Activated naive CD4-positive, alpha-beta T cell treated with anti-CD3 and anti-CD28 coated beads, Interleukin-2, amount 10 ng/mL, durations not matched to agents 7 days and 5 days (primary cell): ENCODE measurements at regions not wholly inside any gene's neighbourhood (a gene's known extent, or its start where the extent isn't known, plus 50 kb on each side); places are given as distances from the start of the nearest gene placed in this dataset.

Source experiments
- CTCF ChIA-PET: fragments of 350-600 bp; sonication (Branson Sonifier 250); formaldehyde crosslinking; loops from one replicate; lab custom pipeline; 2021; ENCODE audit warnings: antibody characterized with exemption; lab: Charles Lee
- DNase-seq: peaks from one replicate; pipeline ENCODE4 v3.0.0-alpha.2; 2020
- H3K27ac Mint-ChIP-seq: one replicate; pipeline ENCODE4 v1.8.0; 2021; ENCODE audit warnings: mild to moderate bottlenecking, moderate library complexity, mixed read lengths
- H3K27me3 Mint-ChIP-seq: one replicate; pipeline ENCODE4 v1.8.0; 2021; ENCODE audit warnings: mild to moderate bottlenecking, mixed read lengths
- H3K36me3 Mint-ChIP-seq: one replicate; pipeline ENCODE4 v1.8.0; 2021; ENCODE audit warnings: mixed read lengths
- H3K4me1 Mint-ChIP-seq: one replicate; pipeline ENCODE4 v1.8.0; 2021; ENCODE audit warnings: mixed read lengths
- H3K4me3 Mint-ChIP-seq: one replicate; pipeline ENCODE4 v1.8.0; 2021; ENCODE audit warnings: mild to moderate bottlenecking, moderate library complexity, mixed read lengths
- H3K9me3 Mint-ChIP-seq: one replicate; pipeline ENCODE4 v1.8.0; 2021; ENCODE audit warnings: mixed read lengths

GRCh38 chr2:154934213-154934612, 235.7 kb downstream of the KCNJ3 start:
- CTCF ChIA-PET, result no interaction called here
- peaks cover 3% of the 10 kb centered on the region for H3K9me3 Mint-ChIP-seq
- no peak overlapping the region for H3K4me3 Mint-ChIP-seq
- no peaks in the 10 kb centered on the region for H3K36me3 Mint-ChIP-seq
- DNase-seq, result no peak
- H3K27me3 Mint-ChIP-seq, result no peaks in the 10 kb centered on the region
- no peak overlapping the region for H3K27ac Mint-ChIP-seq
- no peaks in the 10 kb centered on the region for H3K4me1 Mint-ChIP-seq

- no peaks in the 10 kb centered on the region for H3K27me3 Mint-ChIP-seq
- no peak overlapping the region for H3K4me3 Mint-ChIP-seq
- no peaks in the 10 kb centered on the region for H3K4me1 Mint-ChIP-seq
- H3K36me3 Mint-ChIP-seq, result no peaks in the 10 kb centered on the region
- CTCF ChIA-PET, result no interaction called here
- DNase-seq, result no peak
- H3K9me3 Mint-ChIP-seq, result no peaks in the 10 kb centered on the region
- no peak overlapping the region for H3K27ac Mint-ChIP-seq
Observed at GRCh38 chr2:154924531-154924930, 226.0 kb downstream of the KCNJ3 start.

GRCh38 chr2:154914561-154914960, 216.1 kb downstream of the KCNJ3 start:
- H3K4me1 Mint-ChIP-seq, result no peaks in the 10 kb centered on the region

GRCh38 chr2:154912215-154912614, 213.7 kb downstream of the KCNJ3 start:
- no peaks in the 10 kb centered on the region for H3K4me1 Mint-ChIP-seq
- no peaks in the 10 kb centered on the region for H3K9me3 Mint-ChIP-seq
- no peak overlapping the region for H3K4me3 Mint-ChIP-seq
- no peaks in the 10 kb centered on the region for H3K36me3 Mint-ChIP-seq
- DNase-seq, result no peak
- no peaks in the 10 kb centered on the region for H3K27me3 Mint-ChIP-seq
- no peak overlapping the region for H3K27ac Mint-ChIP-seq
- CTCF ChIA-PET, result no interaction called here

More at GRCh38 chr2:154914561-154914960, 216.1 kb downstream of the KCNJ3 start:
- no peaks in the 10 kb centered on the region for H3K9me3 Mint-ChIP-seq
- no peaks in the 10 kb centered on the region for H3K36me3 Mint-ChIP-seq
- no peaks in the 10 kb centered on the region for H3K27me3 Mint-ChIP-seq
- no peak for DNase-seq
- CTCF ChIA-PET, result no interaction called here
- H3K4me3 Mint-ChIP-seq, result no peak overlapping the region
- no peak overlapping the region for H3K27ac Mint-ChIP-seq

GRCh38 chr2:154911729-154912128, 213.2 kb downstream of the KCNJ3 start:
- no peaks in the 10 kb centered on the region for H3K36me3 Mint-ChIP-seq
- H3K27me3 Mint-ChIP-seq, result no peaks in the 10 kb centered on the region
- H3K9me3 Mint-ChIP-seq, result no peaks in the 10 kb centered on the region
- H3K27ac Mint-ChIP-seq, result no peak overlapping the region
- no peak for DNase-seq
- no peak overlapping the region for H3K4me3 Mint-ChIP-seq
- no peaks in the 10 kb centered on the region for H3K4me1 Mint-ChIP-seq
- CTCF ChIA-PET, result no interaction called here

GRCh38 chr2:154910701-154911100, 212.2 kb downstream of the KCNJ3 start:
- no peak for DNase-seq
- Mint-ChIP-seq H3K27me3 (no peaks in the 10 kb centered on the region), H3K4me3 (no peak overlapping the region), H3K27ac (no peak overlapping the region), H3K36me3 (no peaks in the 10 kb centered on the region), H3K9me3 (no peaks in the 10 kb centered on the region), H3K4me1 (no peaks in the 10 kb centered on the region)
- CTCF ChIA-PET, result no interaction called here

GRCh38 chr2:154908327-154908726, 209.8 kb downstream of the KCNJ3 start:
- Mint-ChIP-seq H3K27me3 (no peaks in the 10 kb centered on the region), H3K27ac (no peak overlapping the region), H3K9me3 (peaks cover 5% of the 10 kb centered on the region), H3K4me1 (no peaks in the 10 kb centered on the region), H3K36me3 (no peaks in the 10 kb centered on the region), H3K4me3 (no peak overlapping the region)
- CTCF ChIA-PET, result no interaction called here
- no peak for DNase-seq
